GM23248 (cell line): ENCODE measurements at regions not wholly inside any gene's neighbourhood (a gene's known extent, or its start where the extent isn't known, plus 50 kb on each side); places are given as distances from the start of the nearest gene placed in this dataset.

ENCODE experiments used
- DNase-seq: peaks from one replicate; pipeline ENCODE4 v3.0.0-alpha.2; 2015
- H2AFZ ChIP-seq: fragments of 200-600 bp; sonication (generic); 2 replicates; pipeline ENCODE4 v1.6.1; 2016; ENCODE audit warnings: antibody characterized with exemption
- H3F3A ChIP-seq: fragments of 200-600 bp; sonication (generic); 2 replicates; pipeline ENCODE4 v1.6.1; 2016; ENCODE audit warnings: mild to moderate bottlenecking, antibody characterized with exemption, mixed run types; ENCODE audit not compliant: insufficient read depth
- H3K27ac ChIP-seq: fragments of 200-600 bp; sonication (generic); 2 replicates; pipeline ENCODE4 v1.5.1; 2016; ENCODE audit warnings: mild to moderate bottlenecking
- H3K27me3 ChIP-seq: fragments of 200-600 bp; sonication (generic); replicated peaks from 2 replicates; pipeline ENCODE4 v1.6.1; 2016; ENCODE audit warnings: mild to moderate bottlenecking; ENCODE audit not compliant: insufficient read depth
- H3K36me3 ChIP-seq: fragments of 200-600 bp; sonication (generic); 2 replicates; pipeline ENCODE4 v1.6.1; 2016; ENCODE audit warnings: low read depth, mild to moderate bottlenecking
- H3K4me1 ChIP-seq: fragments of 200-600 bp; sonication (generic); 2 replicates; pipeline ENCODE4 v1.6.1; 2016; ENCODE audit warnings: mild to moderate bottlenecking; ENCODE audit not compliant: insufficient read depth
- H3K4me2 ChIP-seq: fragments of 200-600 bp; sonication (generic); one replicate; pipeline ENCODE4 v1.6.1; 2016; ENCODE audit warnings: mild to moderate bottlenecking; ENCODE audit not compliant: unreplicated experiment
- H3K4me3 ChIP-seq: fragments of 200-600 bp; sonication (generic); 2 replicates; pipeline ENCODE4 v1.5.1; 2016; ENCODE audit warnings: mild to moderate bottlenecking
- H3K79me2 ChIP-seq: fragments of 200-600 bp; sonication (generic); 2 replicates; pipeline ENCODE4 v1.6.1; 2016; ENCODE audit warnings: mild to moderate bottlenecking; ENCODE audit not compliant: insufficient read depth
- H3K9ac ChIP-seq: fragments of 200-600 bp; sonication (generic); 2 replicates; pipeline ENCODE4 v1.6.1; 2016; ENCODE audit warnings: mild to moderate bottlenecking
- H3K9me2 ChIP-seq: fragments of 200-600 bp; sonication (generic); 2 replicates; pipeline ENCODE4 v1.6.1; 2016; ENCODE audit warnings: mixed run types, mild to moderate bottlenecking, moderate library complexity; ENCODE audit not compliant: insufficient read depth
- H3K9me3 ChIP-seq: fragments of 200-600 bp; sonication (generic); one replicate; pipeline ENCODE4 v1.6.1; 2017; ENCODE audit warnings: low read depth
- H4K20me1 ChIP-seq: fragments of 200-600 bp; sonication (generic); 2 replicates; pipeline ENCODE4 v1.6.0; 2016; ENCODE audit not compliant: insufficient read depth
- EZH2 ChIP-seq: fragments of 200-600 bp; sonication (generic); IDR thresholded peaks from 2 replicates; pipeline ENCODE4 v1.6.1; 2018; ENCODE audit warnings: antibody characterized with exemption, mild to moderate bottlenecking; ENCODE audit not compliant: insufficient read depth, poor library complexity, severe bottlenecking
- EZH2phosphoT487 ChIP-seq: fragments of 200-600 bp; sonication (generic); IDR thresholded peaks from 2 replicates; pipeline ENCODE4 v1.6.1; 2018; ENCODE audit warnings: antibody characterized with exemption, moderate library complexity, mild to moderate bottlenecking, low read depth; ENCODE audit not compliant: insufficient read depth
- WGBS, 2 experiments: methylation state at CpG; one replicate each; pipeline ENCODE4 v1.1.6; 2015 to 2017; ENCODE audit warnings: low lambda C conversion rate in 2 of 2, low coverage in 1 of 2; ENCODE audit errors: missing lambda C conversion rate in 2 of 2; 5-methylcytosine and 5-hydroxymethylcytosine counted together
- in situ Hi-C: fragments of 300-500 bp; cut with MboI; formaldehyde crosslinking; loops from 2 replicates; pipeline ENCODE4 v1.15.0; 2020

- no peak for DNase-seq
- Histone ChIP-seq H4K20me1 (no peaks in the 10 kb centered on the region), H3K36me3 (no peaks in the 10 kb centered on the region), H3K4me1 (no peaks in the 10 kb centered on the region), H3K27ac (no peak overlapping the region), H2AFZ (no peak overlapping the region), H3K4me2 (no peak overlapping the region), H3K79me2 (no peaks in the 10 kb centered on the region), H3K4me3 (no peak overlapping the region), H3F3A (no peaks in the 10 kb centered on the region), H3K9me3 (no peaks in the 10 kb centered on the region), H3K9me2 (no peaks in the 10 kb centered on the region), H3K9ac (no peak overlapping the region), H3K27me3 (no peaks in the 10 kb centered on the region)
- TF ChIP-seq EZH2phosphoT487 (no peak), EZH2 (no peak)
- 69 to 73% methylated on average over 2 of the region's 2 CpGs for WGBS, 2 experiments
- in situ Hi-C loops, result no loop called here
Observed at GRCh38 chr3:87132801-87133200, 94.3 kb upstream of the CHMP2B start.

GRCh38 chr3:87128006-87128405 is 99.1 kb upstream of the CHMP2B start:
- Histone ChIP-seq H3K4me3 (no peak overlapping the region), H3K4me1 (no peaks in the 10 kb centered on the region), H3K27ac (no peak overlapping the region), H2AFZ (no peak overlapping the region), H4K20me1 (no peaks in the 10 kb centered on the region), H3K4me2 (no peak overlapping the region), H3K36me3 (no peaks in the 10 kb centered on the region), H3K79me2 (no peaks in the 10 kb centered on the region), H3K9me3 (no peaks in the 10 kb centered on the region), H3K9ac (no peak overlapping the region), H3K9me2 (no peaks in the 10 kb centered on the region), H3F3A (no peaks in the 10 kb centered on the region), H3K27me3 (no peaks in the 10 kb centered on the region)
- DNase-seq, result no peak
- in situ Hi-C loops, result no loop called here
- WGBS, 2 experiments, result 68 to 90% methylated on average over 2 of the region's 2 CpGs
- TF ChIP-seq EZH2phosphoT487 (no peak), EZH2 (no peak)

GRCh38 chr3:87127281-87127680 is 99.8 kb upstream of the CHMP2B start:
- Histone ChIP-seq H3K4me1 (no peaks in the 10 kb centered on the region), H3F3A (no peaks in the 10 kb centered on the region), H3K36me3 (no peaks in the 10 kb centered on the region), H3K79me2 (no peaks in the 10 kb centered on the region), H4K20me1 (no peaks in the 10 kb centered on the region), H3K9me3 (no peaks in the 10 kb centered on the region), H3K9me2 (no peaks in the 10 kb centered on the region), H3K9ac (no peak overlapping the region), H2AFZ (no peak overlapping the region; the same call in 1 of the 2 replicates), H3K4me3 (no peak overlapping the region), H3K27ac (no peak overlapping the region), H3K27me3 (no peaks in the 10 kb centered on the region), H3K4me2 (no peak overlapping the region)
- no peak for DNase-seq
- 51 to 52% methylated on average over 6 of the region's 6 CpGs for WGBS, 2 experiments
- TF ChIP-seq EZH2phosphoT487 (no peak), EZH2 (no peak)
- in situ Hi-C loops, result no loop called here

GRCh38 chr3:87126321-87126720 is 100.8 kb upstream of the CHMP2B start:
- Histone ChIP-seq H3K27ac (no peak overlapping the region), H3F3A (no peaks in the 10 kb centered on the region), H3K9ac (no peak overlapping the region), H3K9me3 (no peaks in the 10 kb centered on the region), H2AFZ (no peak overlapping the region), H3K36me3 (no peaks in the 10 kb centered on the region), H3K4me1 (no peaks in the 10 kb centered on the region), H3K4me2 (no peak overlapping the region), H3K4me3 (no peak overlapping the region), H3K9me2 (no peaks in the 10 kb centered on the region), H4K20me1 (no peaks in the 10 kb centered on the region), H3K27me3 (no peaks in the 10 kb centered on the region), H3K79me2 (no peaks in the 10 kb centered on the region)
- in situ Hi-C loops, result no loop called here
- DNase-seq, result no peak
- 53 to 54% methylated on average over 4 of the region's 4 CpGs for WGBS, 2 experiments
- TF ChIP-seq EZH2, result no peak
- no peak for TF ChIP-seq EZH2phosphoT487

GRCh38 chr3:87125116-87125515 is 102.0 kb upstream of the CHMP2B start:
- 73 to 74% methylated on average over 5 of the region's 5 CpGs for WGBS, 2 experiments

More at GRCh38 chr3:87125116-87125515, 102.0 kb upstream of the CHMP2B start:
- H3K4me3 ChIP-seq, result no peak overlapping the region
- no peaks in the 10 kb centered on the region for H3K79me2 ChIP-seq
- no peaks in the 10 kb centered on the region for H3K9me2 ChIP-seq
- no peaks in the 10 kb centered on the region for H4K20me1 ChIP-seq
- H3K9me3 ChIP-seq, result no peaks in the 10 kb centered on the region
- H3K4me2 ChIP-seq, result no peak overlapping the region
- H3F3A ChIP-seq, result no peaks in the 10 kb centered on the region
- no peaks in the 10 kb centered on the region for H3K27me3 ChIP-seq
- no peaks in the 10 kb centered on the region for H3K4me1 ChIP-seq
- no peak overlapping the region for H2AFZ ChIP-seq
- in situ Hi-C loops, result no loop called here
- H3K27ac ChIP-seq, result no peak overlapping the region
- no peak for DNase-seq
- no peaks in the 10 kb centered on the region for H3K36me3 ChIP-seq
- TF ChIP-seq EZH2phosphoT487 (no peak), EZH2 (no peak)
- no peak overlapping the region for H3K9ac ChIP-seq
